K562 (cell line): ENCODE measurements at regions not wholly inside any gene's neighbourhood (a gene's known extent, or its start where the extent isn't known, plus 50 kb on each side); places are given as distances from the start of the nearest gene placed in this dataset.

ENCODE experiments used
- ATAC-seq: fragments of 200-7000 bp; cut with Tn5 transposase; 3 replicates; pipeline ENCODE4 v1.9.1; 2020; ENCODE audit warnings: moderate library complexity
- BruUV-seq: library from RNA; stranded (reverse); fragments of 400-500 nt; replicated peaks from 2 replicates; lab custom pipeline; 2021; lab: Mats Ljungman, UMichigan
- CTCF ChIA-PET: fragments of 300-600 bp; formaldehyde crosslinking; extraction: SDS; loops from one replicate; lab custom pipeline; 2021; ENCODE audit warnings: low intra/inter-chr PET ratio; lab: Yijun Ruan, JAX
- POLR2A ChIA-PET: fragments of 300-600, 350-650 bp; sonication (Branson Sonifier 250); formaldehyde crosslinking; extraction: SDS; loops from one replicate; lab custom pipeline; 2021; ENCODE audit warnings: antibody characterized with exemption, inconsistent platforms; lab: Yijun Ruan, JAX
- DNase-seq, 4 experiments: peaks; one replicate each; pipeline versions ENCODE4 v3.0.0 to v3.0.0-alpha.2; 2011 to 2018; ENCODE audit warnings: low spot score in 3 of 4, mixed read lengths in 3 of 4; ENCODE audit errors: extremely low read depth in 1 of 4
- FAIRE-seq: peaks from 2 replicates; lab custom pipeline; 2011; peaks lifted over from hg19 to GRCh38; lab: Jason Lieb, UNC
- H2AFZ ChIP-seq: 2 replicates; pipeline ENCODE4 v1.6.0; 2011; ENCODE audit warnings: low read depth, low read length, control low read depth, inconsistent platforms
- H3K27ac ChIP-seq: fragments of 200-600 bp; 3 replicates; pipeline ENCODE4 v1.8.0; 2011; ENCODE audit warnings: low read depth, mild to moderate bottlenecking, control low read depth, inconsistent platforms, low read length, moderate library complexity, mixed read lengths; ENCODE audit errors: extremely low read depth
- H3K27me3 ChIP-seq, 2 experiments: fragments of 300-600 bp in 1 of 2; 2 replicates in 1 of 2; 3 replicates in 1 of 2; pipeline versions ENCODE4 v1.6.0 to v1.8.0; 2011; ENCODE audit warnings: inconsistent platforms in 2 of 2, low read length in 2 of 2, mild to moderate bottlenecking in 1 of 2, mixed read lengths in 1 of 2, moderate library complexity in 1 of 2; ENCODE audit not compliant: control insufficient read depth in 2 of 2, insufficient read depth in 2 of 2
- H3K36me3 ChIP-seq: fragments of 300-600 bp; 3 replicates; pipeline ENCODE4 v1.8.0; 2011; ENCODE audit warnings: mild to moderate bottlenecking, low read length, inconsistent platforms; ENCODE audit not compliant: control insufficient read depth, insufficient read depth
- H3K4me1 ChIP-seq, 2 experiments: fragments of 200-600 bp in 1 of 2; replicated peaks in 1 of 2; 2 replicates in 1 of 2; 3 replicates in 1 of 2; pipeline versions ENCODE4 v1.5.1 to v1.8.0; 2011; ENCODE audit warnings: inconsistent platforms in 2 of 2, low read length in 2 of 2, mild to moderate bottlenecking in 1 of 2, mixed read lengths in 1 of 2, moderate library complexity in 1 of 2; ENCODE audit not compliant: control insufficient read depth in 2 of 2, insufficient read depth in 2 of 2
- H3K4me2 ChIP-seq: 2 replicates; pipeline ENCODE4 v1.6.1; 2011; ENCODE audit warnings: low read length, control low read depth, inconsistent platforms, mixed read lengths; ENCODE audit not compliant: insufficient read depth
- H3K4me3 ChIP-seq: fragments of 200-600 bp; sonication (generic), shearing (Covaris generic); 2 replicates; pipeline ENCODE4 v1.5.1; 2016; ENCODE audit warnings: control low read depth, inconsistent platforms
- H3K79me2 ChIP-seq: fragments of 200-600 bp; 3 replicates; pipeline ENCODE4 v1.8.0; 2011; ENCODE audit warnings: low read length, inconsistent platforms; ENCODE audit not compliant: control insufficient read depth, insufficient read depth
- H3K9ac ChIP-seq, 2 experiments: 2 replicates each; pipeline versions ENCODE4 v1.6.0 to v1.6.1; 2011; ENCODE audit warnings: low read depth in 2 of 2, low read length in 2 of 2, control low read depth in 1 of 2, inconsistent platforms in 1 of 2, mild to moderate bottlenecking in 1 of 2, mixed read lengths in 1 of 2; ENCODE audit not compliant: insufficient read depth in 1 of 2
- H3K9me1 ChIP-seq: one replicate; pipeline ENCODE4 v1.6.0; 2011; ENCODE audit warnings: inconsistent platforms, mild to moderate bottlenecking, low read length, moderate library complexity; ENCODE audit not compliant: control insufficient read depth, insufficient read depth
- H3K9me3 ChIP-seq: replicated peaks from 2 replicates; pipeline ENCODE4 v1.5.1; 2011; ENCODE audit warnings: low read depth, low read length, inconsistent platforms; ENCODE audit not compliant: control insufficient read depth, insufficient read depth
- H4K20me1 ChIP-seq: replicated peaks from 2 replicates; pipeline ENCODE4 v1.6.1; 2011; ENCODE audit warnings: low read length, inconsistent platforms, mixed read lengths; ENCODE audit not compliant: control insufficient read depth, insufficient read depth
- ATF4 ChIP-seq: fragments of 450-650 bp; formaldehyde crosslinking; IDR thresholded peaks from 2 replicates; pipeline ENCODE4 v1.4.0; 2022; ENCODE audit warnings: mild to moderate bottlenecking, moderate library complexity
- FIP1L1 ChIP-seq: fragments of 200-400 bp; formaldehyde crosslinking; IDR thresholded peaks from 2 replicates; pipeline ENCODE4 v1.6.1; 2018; ENCODE audit warnings: mild to moderate bottlenecking, low read depth, low read length; ENCODE audit not compliant: poor library complexity, severe bottlenecking
- HNRNPK ChIP-seq: fragments of 200-400 bp; formaldehyde crosslinking; IDR thresholded peaks from one replicate; pipeline ENCODE4 v1.6.1; 2018; ENCODE audit warnings: mild to moderate bottlenecking, low read depth, low read length; ENCODE audit not compliant: poor library complexity, severe bottlenecking
- ZBTB34 ChIP-seq: fragments of 250-450 bp; sonication (Bioruptor Pico); IDR thresholded peaks from 2 replicates; pipeline ENCODE4 v1.8.0; 2021; ENCODE audit warnings: mild to moderate bottlenecking, moderate library complexity
- ZNF121 ChIP-seq: sonication (generic); formaldehyde crosslinking; conservative IDR thresholded peaks from 2 replicates; pipeline ENCODE4 v1.8.0; 2022; ENCODE audit warnings: missing genetic modification reagents
- ZNF277 ChIP-seq: fragments of 250-450 bp; sonication (Bioruptor Pico); IDR thresholded peaks from 2 replicates; pipeline ENCODE4 v1.8.0; 2022; ENCODE audit warnings: inconsistent platforms, mild to moderate bottlenecking, moderate library complexity, borderline replicate concordance
- ZNF311 ChIP-seq: fragments of 250-450 bp; sonication (Bioruptor Pico); IDR thresholded peaks from 2 replicates; pipeline ENCODE4 v1.4.0; 2020; ENCODE audit warnings: mild to moderate bottlenecking, moderate library complexity
- ZNF41 ChIP-seq: fragments of 250-450 bp; sonication (Bioruptor Pico); conservative IDR thresholded peaks from 2 replicates; pipeline ENCODE4 v1.4.0; 2020; ENCODE audit warnings: mild to moderate bottlenecking
- ZNF740 ChIP-seq, 3 experiments: fragments of 200-800 bp in 1 of 3; sonication (Bioruptor generic) in 1 of 3; sonication (generic) in 1 of 3; formaldehyde crosslinking in 1 of 3; IDR thresholded peaks; 2 replicates each; pipeline versions ENCODE4 v1.6.1 to v1.8.0; 2016 to 2022; ENCODE audit warnings: mild to moderate bottlenecking in 2 of 3, missing compliant biosample characterization in 2 of 3, missing genetic modification characterization in 2 of 3, missing genetic modification reagents in 1 of 3
- WGBS: fragments of 100-300 bp; shearing (Covaris generic); methylation state at CpG from one replicate; pipeline ENCODE4 v1.1.6; 2016; ENCODE audit warnings: low coverage, mixed read lengths; ENCODE audit not compliant: insufficient coverage; ENCODE audit errors: missing lambda C conversion rate; 5-methylcytosine and 5-hydroxymethylcytosine counted together
- in situ Hi-C: fragments of 300-500 bp; cut with MboI; formaldehyde crosslinking; loops from 4 replicates; pipeline ENCODE4 v1.15.0; 2018; ENCODE audit warnings: inconsistent platforms, mixed read lengths
- intact Hi-C: fragments of 100-400 bp; cut with micrococcal nuclease; formaldehyde crosslinking; loops from 2 replicates; pipeline ENCODE4 v1.14.2; 2022

GRCh38 chr1:29381426-29381825 lies 145.1 kb downstream of the PTPRU start:
- no peaks in the 10 kb centered on the region for H4K20me1 ChIP-seq
- H3K27ac ChIP-seq, result no peak overlapping the region
- 2% methylated on average over 7 of the region's 7 CpGs for WGBS
- H3K9me3 ChIP-seq, result no peaks in the 10 kb centered on the region
- ChIA-PET POLR2A (no interaction called here), CTCF (no interaction called here)
- TF ChIP-seq ZNF121 (CRISPR knock-in tag), result peak; percentile 61; the same call in 1 of the 2 replicates
- TF ChIP-seq HNRNPK, result no peak
- peaks cover 0 to 18% of the 10 kb centered on the region in 2 experiments; a peak in 1 of 5 replicates for H3K27me3 ChIP-seq
- no peaks in the 10 kb centered on the region for H3K36me3 ChIP-seq
- H3K79me2 ChIP-seq, result no peaks in the 10 kb centered on the region
- no peaks in the 10 kb centered on the region for H3K4me1 ChIP-seq
- no peak overlapping the region for H3K4me2 ChIP-seq
- H3K4me3 ChIP-seq, result no peak overlapping the region
- DNase-seq (no peak), ATAC-seq (no peak), FAIRE-seq (no peak)
- no TSS peak for BruUV-seq
- H3K9ac ChIP-seq, result no peak overlapping the region
- in situ Hi-C loops, result no loop called here
- intact Hi-C loops, result no loop called here
- H3K9me1 ChIP-seq, result no peaks in the 10 kb centered on the region
- no peak overlapping the region for H2AFZ ChIP-seq

GRCh38 chr1:29380532-29380931 lies 144.2 kb downstream of the PTPRU start:
- Histone ChIP-seq H3K4me3 (no peak overlapping the region), H3K4me1 (no peaks in the 10 kb centered on the region), H3K36me3 (no peaks in the 10 kb centered on the region), H4K20me1 (no peaks in the 10 kb centered on the region), H3K9me1 (no peaks in the 10 kb centered on the region), H3K4me2 (no peak overlapping the region), H3K27me3 (peaks cover 0 to 18% of the 10 kb centered on the region in 2 experiments; a peak in 1 of 5 replicates), H3K9me3 (no peaks in the 10 kb centered on the region), H3K27ac (no peak overlapping the region), H3K9ac (no peak overlapping the region), H2AFZ (no peak overlapping the region), H3K79me2 (no peaks in the 10 kb centered on the region)
- POLR2A ChIA-PET, result interaction anchor here (0.6 kb wide), 1 partner anchor 17 kb away, joined by 3 read pairs; no protein-coding TSS in a partner anchor
- DNase-seq (no peak), ATAC-seq (no peak), FAIRE-seq (no peak)
- in situ Hi-C loops, result no loop called here
- CTCF ChIA-PET, result no interaction called here
- BruUV-seq, result no TSS peak
- intact Hi-C loops, result no loop called here
- 6% methylated on average over 1 of the region's 1 CpG for WGBS
- TF ChIP-seq ZNF277 (no peak), ZNF740 (CRISPR knock-in tag; IDR thresholded peaks at IDR 0.05) (no peak), ZNF740 (tag; IDR thresholded peaks at IDR 0.05) (no peak), ZNF41 (no peak), ATF4 (no peak), FIP1L1 (no peak), ZNF311 (CRISPR knock-in tag) (no peak), ZBTB34 (CRISPR knock-in tag) (no peak)
